MCF 10A (cell line): ENCODE measurements at regions not wholly inside any gene's neighbourhood (a gene's known extent, or its start where the extent isn't known, plus 50 kb on each side); places are given as distances from the start of the nearest gene placed in this dataset.

Source experiments
- BruUV-seq: library from RNA; stranded (reverse); fragments of 400-500 nt; replicated peaks from 2 replicates; lab custom pipeline; 2021; lab: Mats Ljungman, UMichigan
- CTCF ChIA-PET: fragments of 300-600 bp; sonication (Branson Sonifier 250); formaldehyde crosslinking; extraction: SDS; loops from one replicate; lab custom pipeline; 2021; ENCODE audit warnings: antibody characterized with exemption, inconsistent platforms; lab: Yijun Ruan, JAX
- POLR2A ChIA-PET: fragments of 300-600, 350-650 bp; sonication (Branson Sonifier 250); formaldehyde crosslinking; extraction: SDS; loops from one replicate; lab custom pipeline; 2020; ENCODE audit warnings: antibody characterized with exemption, inconsistent platforms; lab: Yijun Ruan, JAX
- DNase-seq: peaks from one replicate; pipeline ENCODE4 v3.0.0-alpha.2; 2018; ENCODE audit not compliant: unreplicated experiment
- H3K27ac Mint-ChIP-seq: one replicate; pipeline ENCODE4 v1.8.0; 2022; ENCODE audit warnings: mild to moderate bottlenecking, low read depth, mixed read lengths; ENCODE audit not compliant: unreplicated experiment
- H3K27me3 Mint-ChIP-seq: one replicate; pipeline ENCODE4 v1.8.0; 2022; ENCODE audit warnings: mixed read lengths; ENCODE audit not compliant: insufficient read depth, unreplicated experiment
- H3K36me3 Mint-ChIP-seq: one replicate; pipeline ENCODE4 v1.8.0; 2022; ENCODE audit warnings: mild to moderate bottlenecking, moderate library complexity, mixed read lengths; ENCODE audit not compliant: insufficient read depth, unreplicated experiment
- H3K4me1 Mint-ChIP-seq: one replicate; pipeline ENCODE4 v1.8.0; 2022; ENCODE audit warnings: mixed read lengths; ENCODE audit not compliant: insufficient read depth, unreplicated experiment
- H3K4me3 Mint-ChIP-seq: one replicate; pipeline ENCODE4 v1.8.0; 2022; ENCODE audit warnings: mild to moderate bottlenecking, moderate library complexity, mixed read lengths; ENCODE audit not compliant: unreplicated experiment
- H3K9me3 Mint-ChIP-seq: one replicate; pipeline ENCODE4 v1.8.0; 2022; ENCODE audit warnings: mixed read lengths; ENCODE audit not compliant: unreplicated experiment
- CTCF ChIP-seq: fragments of 200-600 bp; IDR thresholded peaks from one replicate; pipeline ENCODE4 v1.8.0; 2022; ENCODE audit warnings: antibody characterized with exemption, mild to moderate bottlenecking; ENCODE audit not compliant: unreplicated experiment
- intact Hi-C: fragments of 100-400 bp; cut with micrococcal nuclease; formaldehyde crosslinking; loops from 2 replicates; pipeline ENCODE4 v1.14.1; 2022

GRCh38 chr12:67208281-67209067, 60.7 kb upstream of the CAND1 start:
- Mint-ChIP-seq H3K4me3 (no peak overlapping the region), H3K27ac (no peak overlapping the region), H3K36me3 (no peaks in the 10 kb centered on the region), H3K4me1 (no peaks in the 10 kb centered on the region), H3K9me3 (no peaks in the 10 kb centered on the region), H3K27me3 (peaks cover 96% of the 10 kb centered on the region)
- no peak for DNase-seq
- intact Hi-C loops: no loop called here
- BruUV-seq: no TSS peak
- no peak for TF ChIP-seq CTCF
- CTCF ChIA-PET: interaction anchor here (0.7 kb wide), 1 partner anchor 20 kb away, joined by 3 read pairs; no protein-coding TSS in a partner anchor
- POLR2A ChIA-PET: no interaction called here

GRCh38 chr12:67211029-67211428, 58.1 kb upstream of the CAND1 start:
- H3K9me3 Mint-ChIP-seq: no peaks in the 10 kb centered on the region
- no TSS peak for BruUV-seq
- ChIA-PET CTCF (interaction anchor here (0.6 to 0.7 kb wide), 2 partner anchors 27 to 857 kb away, joined by 3 to 4 read pairs; no protein-coding TSS in a partner anchor), POLR2A (no interaction called here)
- no peak overlapping the region for H3K27ac Mint-ChIP-seq
- no peaks in the 10 kb centered on the region for H3K4me1 Mint-ChIP-seq
- H3K27me3 Mint-ChIP-seq: peaks cover 88% of the 10 kb centered on the region
- no peaks in the 10 kb centered on the region for H3K36me3 Mint-ChIP-seq
- TF ChIP-seq CTCF: no peak
- intact Hi-C loops: no loop called here
- DNase-seq: no peak
- H3K4me3 Mint-ChIP-seq: no peak overlapping the region

- Mint-ChIP-seq H3K9me3 (no peaks in the 10 kb centered on the region), H3K36me3 (no peaks in the 10 kb centered on the region), H3K4me1 (no peaks in the 10 kb centered on the region), H3K27me3 (peaks cover 88% of the 10 kb centered on the region), H3K4me3 (no peak overlapping the region), H3K27ac (no peak overlapping the region)
- CTCF ChIA-PET: no interaction called here
- intact Hi-C loops: no loop called here
- BruUV-seq: no TSS peak
- TF ChIP-seq CTCF: no peak
- DNase-seq: no peak
- POLR2A ChIA-PET: no interaction called here
Measured at GRCh38 chr12:67211494-67211893, 57.7 kb upstream of the CAND1 start.

GRCh38 chr12:67217647-67218046, 51.5 kb upstream of the CAND1 start:
- BruUV-seq: no TSS peak
- Mint-ChIP-seq H3K9me3 (no peaks in the 10 kb centered on the region), H3K36me3 (no peaks in the 10 kb centered on the region), H3K27me3 (peaks cover 56% of the 10 kb centered on the region), H3K4me3 (no peak overlapping the region), H3K4me1 (no peaks in the 10 kb centered on the region), H3K27ac (no peak overlapping the region)
- POLR2A ChIA-PET: no interaction called here
- CTCF ChIA-PET: interaction anchor here (1.6 kb wide), 1 partner anchor 192 kb away, joined by 5 read pairs; no protein-coding TSS in a partner anchor
- no peak for DNase-seq
- TF ChIP-seq CTCF: no peak
- intact Hi-C loops: no loop called here
